HUES6 (cell line): ENCODE measurements at regions not wholly inside any gene's neighbourhood (a gene's known extent, or its start where the extent isn't known, plus 50 kb on each side); places are given as distances from the start of the nearest gene placed in this dataset.

Experiments used
- H3K27ac ChIP-seq: 2 replicates; pipeline ENCODE4 v1.7.0; 2013; ENCODE audit warnings: low read depth, mild to moderate bottlenecking, low read length, inconsistent platforms
- H3K27me3 ChIP-seq: 2 replicates; pipeline ENCODE4 v1.6.1; 2013; ENCODE audit warnings: low read length; ENCODE audit not compliant: control insufficient read depth, insufficient read depth
- H3K36me3 ChIP-seq: 2 replicates; pipeline ENCODE4 v1.6.1; 2013; ENCODE audit warnings: low read length; ENCODE audit not compliant: control insufficient read depth, insufficient read depth
- H3K4me1 ChIP-seq: 2 replicates; pipeline ENCODE4 v1.6.1; 2013; ENCODE audit warnings: low read length; ENCODE audit not compliant: control insufficient read depth, insufficient read depth
- H3K4me3 ChIP-seq: 2 replicates; pipeline ENCODE4 v1.5.1; 2013; ENCODE audit warnings: low read depth, low read length
- H3K9ac ChIP-seq: one replicate; pipeline ENCODE4 v1.6.1; 2013; ENCODE audit warnings: mild to moderate bottlenecking, low read length
- H3K9me3 ChIP-seq: 2 replicates; pipeline ENCODE4 v1.6.1; 2013; ENCODE audit warnings: low read depth, low read length; ENCODE audit not compliant: control insufficient read depth, insufficient read depth

GRCh38 chr3:124391774-124392173 lies 338.5 kb upstream of the UMPS start:
- Histone ChIP-seq H3K4me1 (no peaks in the 10 kb centered on the region), H3K9ac (no peak overlapping the region), H3K4me3 (no peak overlapping the region), H3K9me3 (no peaks in the 10 kb centered on the region), H3K27me3 (no peaks in the 10 kb centered on the region), H3K27ac (no peak overlapping the region), H3K36me3 (no peaks in the 10 kb centered on the region)

GRCh38 chr3:124393340-124393739 lies 336.9 kb upstream of the UMPS start:
- H3K9ac ChIP-seq: no peak overlapping the region
- no peak overlapping the region for H3K27ac ChIP-seq
- H3K4me3 ChIP-seq: no peak overlapping the region
- H3K27me3 ChIP-seq: no peaks in the 10 kb centered on the region
- no peaks in the 10 kb centered on the region for H3K4me1 ChIP-seq
- H3K9me3 ChIP-seq: no peaks in the 10 kb centered on the region
- H3K36me3 ChIP-seq: no peaks in the 10 kb centered on the region

- Histone ChIP-seq H3K9ac (no peak overlapping the region), H3K9me3 (no peaks in the 10 kb centered on the region), H3K36me3 (no peaks in the 10 kb centered on the region), H3K4me3 (no peak overlapping the region), H3K4me1 (no peaks in the 10 kb centered on the region), H3K27ac (no peak overlapping the region), H3K27me3 (no peaks in the 10 kb centered on the region)
Measured at GRCh38 chr3:124395162-124395561, 335.1 kb upstream of the UMPS start.

- Histone ChIP-seq H3K4me1 (no peaks in the 10 kb centered on the region), H3K27me3 (no peaks in the 10 kb centered on the region), H3K36me3 (no peaks in the 10 kb centered on the region), H3K9ac (no peak overlapping the region), H3K4me3 (no peak overlapping the region), H3K27ac (no peak overlapping the region), H3K9me3 (no peaks in the 10 kb centered on the region)
Measured at GRCh38 chr3:124395584-124396338, 334.5 kb upstream of the UMPS start.

- Histone ChIP-seq H3K4me1 (peaks cover under 1% of the 10 kb centered on the region; the same call in 1 of the 2 replicates), H3K27ac (no peak overlapping the region), H3K4me3 (no peak overlapping the region), H3K9ac (no peak overlapping the region), H3K9me3 (no peaks in the 10 kb centered on the region), H3K36me3 (no peaks in the 10 kb centered on the region), H3K27me3 (no peaks in the 10 kb centered on the region)
Measured at GRCh38 chr3:124396339-124396950, 333.8 kb upstream of the UMPS start.

- Histone ChIP-seq H3K4me1 (peaks cover 3% of the 10 kb centered on the region; the same call in 1 of the 2 replicates), H3K9me3 (no peaks in the 10 kb centered on the region), H3K27ac (no peak overlapping the region), H3K4me3 (no peak overlapping the region), H3K9ac (no peak overlapping the region), H3K36me3 (no peaks in the 10 kb centered on the region), H3K27me3 (no peaks in the 10 kb centered on the region)
Measured at GRCh38 chr3:124397088-124397487, 333.2 kb upstream of the UMPS start.

GRCh38 chr3:124398594-124398993 lies 331.7 kb upstream of the UMPS start:
- Histone ChIP-seq H3K9ac (no peak overlapping the region), H3K4me1 (peaks cover 3% of the 10 kb centered on the region; the same call in 1 of the 2 replicates), H3K9me3 (no peaks in the 10 kb centered on the region), H3K27ac (no peak overlapping the region), H3K4me3 (no peak overlapping the region), H3K27me3 (no peaks in the 10 kb centered on the region), H3K36me3 (no peaks in the 10 kb centered on the region)

- Histone ChIP-seq H3K27ac (no peak overlapping the region), H3K9me3 (no peaks in the 10 kb centered on the region), H3K27me3 (no peaks in the 10 kb centered on the region), H3K9ac (no peak overlapping the region), H3K36me3 (no peaks in the 10 kb centered on the region), H3K4me1 (peaks cover 3% of the 10 kb centered on the region; the same call in 1 of the 2 replicates), H3K4me3 (no peak overlapping the region)
Measured at GRCh38 chr3:124401843-124402242, 328.4 kb upstream of the UMPS start.

- Histone ChIP-seq H3K9ac (no peak overlapping the region), H3K4me1 (peaks cover 3% of the 10 kb centered on the region; the same call in 1 of the 2 replicates), H3K9me3 (no peaks in the 10 kb centered on the region), H3K4me3 (no peak overlapping the region), H3K27ac (no peak overlapping the region), H3K36me3 (no peaks in the 10 kb centered on the region), H3K27me3 (no peaks in the 10 kb centered on the region)
Measured at GRCh38 chr3:124402791-124403190, 327.5 kb upstream of the UMPS start.

- Histone ChIP-seq H3K9me3 (no peaks in the 10 kb centered on the region), H3K27me3 (no peaks in the 10 kb centered on the region), H3K4me3 (no peak overlapping the region), H3K36me3 (no peaks in the 10 kb centered on the region), H3K4me1 (peaks cover 3% of the 10 kb centered on the region; the same call in 1 of the 2 replicates), H3K9ac (no peak overlapping the region), H3K27ac (no peak overlapping the region)
Measured at GRCh38 chr3:124404621-124405020, 325.6 kb upstream of the UMPS start.

- Histone ChIP-seq H3K4me1 (no peaks in the 10 kb centered on the region; the same call in 1 of the 2 replicates), H3K9ac (no peak overlapping the region), H3K27me3 (no peaks in the 10 kb centered on the region), H3K4me3 (no peak overlapping the region), H3K27ac (no peak overlapping the region), H3K9me3 (no peaks in the 10 kb centered on the region), H3K36me3 (no peaks in the 10 kb centered on the region)
Measured at GRCh38 chr3:124407260-124407659, 323.0 kb upstream of the UMPS start.
